Endothelial cell of umbilical vein (primary cell): ENCODE measurements at regions not wholly inside any gene's neighbourhood (a gene's known extent, or its start where the extent isn't known, plus 50 kb on each side); places are given as distances from the start of the nearest gene placed in this dataset.

ENCODE experiments used
- BruUV-seq: library from RNA; stranded (reverse); fragments of 400-500 nt; replicated peaks from 2 replicates; lab custom pipeline; 2021; lab: Mats Ljungman, UMichigan
- CTCF ChIA-PET: fragments of 300-600, 350-600 bp; sonication (Branson Sonifier 250); formaldehyde crosslinking; loops from one replicate; lab custom pipeline; 2021; ENCODE audit warnings: antibody characterized with exemption, inconsistent platforms; lab: Charles Lee
- POLR2A ChIA-PET: fragments of 300-600, 350-600 bp; sonication (Branson Sonifier 250); formaldehyde crosslinking; loops from one replicate; lab custom pipeline; 2021; ENCODE audit warnings: antibody characterized with exemption, inconsistent platforms; lab: Charles Lee
- DNase-seq: peaks from one replicate; pipeline ENCODE4 v3.0.0-alpha.2; 2011; ENCODE audit warnings: low read depth, low spot score
- FAIRE-seq: peaks from 2 replicates; lab custom pipeline; 2011; peaks lifted over from hg19 to GRCh38; lab: Jason Lieb, UNC
- H2AFZ ChIP-seq: 2 replicates; pipeline ENCODE4 v1.6.0; 2012; ENCODE audit warnings: low read depth, low read length, control low read depth, inconsistent platforms
- H3K27ac ChIP-seq: 2 replicates; pipeline ENCODE4 v1.5.1; 2011; ENCODE audit warnings: low read depth, mild to moderate bottlenecking, control low read depth, low read length, moderate library complexity; ENCODE audit not compliant: insufficient read depth
- H3K27me3 ChIP-seq, 2 experiments: 2 replicates each; pipeline versions ENCODE4 v1.6.0 to v1.6.1; 2011; ENCODE audit warnings: low read length in 2 of 2, mixed read lengths in 1 of 2; ENCODE audit not compliant: control insufficient read depth in 2 of 2, insufficient read depth in 2 of 2
- H3K36me3 ChIP-seq, 2 experiments: 2 replicates in 1 of 2; 3 replicates in 1 of 2; pipeline ENCODE4 v1.5.1; 2011; ENCODE audit warnings: low read length in 2 of 2, mild to moderate bottlenecking in 1 of 2, moderate library complexity in 1 of 2; ENCODE audit not compliant: control insufficient read depth in 2 of 2, insufficient read depth in 2 of 2; ENCODE audit errors: extremely low read depth in 1 of 2
- H3K4me1 ChIP-seq: 3 replicates; pipeline ENCODE4 v1.5.1; 2011; ENCODE audit warnings: mild to moderate bottlenecking, low read length; ENCODE audit not compliant: control insufficient read depth, insufficient read depth; ENCODE audit errors: extremely low read depth
- H3K4me2 ChIP-seq: 2 replicates; pipeline ENCODE4 v1.6.1; 2011; ENCODE audit warnings: low read length, control low read depth, mixed read lengths; ENCODE audit not compliant: insufficient read depth
- H3K4me3 ChIP-seq, 3 experiments: fragments of 200-600 bp in 1 of 3; sonication (generic), shearing (Covaris generic) in 1 of 3; replicated peaks in 1 of 3; 2 replicates each; pipeline ENCODE4 v1.5.1; 2011 to 2016; ENCODE audit warnings: control low read depth in 3 of 3, low read length in 3 of 3, mild to moderate bottlenecking in 2 of 3, inconsistent platforms in 1 of 3, low read depth in 1 of 3, moderate library complexity in 1 of 3; ENCODE audit not compliant: insufficient read depth in 1 of 3
- H3K79me2 ChIP-seq: 2 replicates; pipeline ENCODE4 v1.6.0; 2012; ENCODE audit warnings: low read length, inconsistent platforms; ENCODE audit not compliant: control insufficient read depth, insufficient read depth
- H3K9ac ChIP-seq: replicated peaks from 2 replicates; pipeline ENCODE3; 2011; ENCODE audit warnings: low read length, control low read depth; ENCODE audit not compliant: insufficient read depth; ENCODE audit errors: extremely low read depth
- H3K9me1 ChIP-seq: replicated peaks from 3 replicates; pipeline ENCODE4 v1.6.0; 2011; ENCODE audit warnings: mild to moderate bottlenecking, low read length; ENCODE audit not compliant: control insufficient read depth, insufficient read depth; ENCODE audit errors: extremely low read depth
- H3K9me3 ChIP-seq: replicated peaks from 2 replicates; pipeline ENCODE4 v1.5.1; 2012; ENCODE audit warnings: low read length, inconsistent platforms; ENCODE audit not compliant: control insufficient read depth, insufficient read depth
- H4K20me1 ChIP-seq: replicated peaks from 2 replicates; pipeline ENCODE3; 2011; ENCODE audit warnings: mild to moderate bottlenecking, low read length; ENCODE audit not compliant: control insufficient read depth, insufficient read depth; ENCODE audit errors: extremely low read depth
- EZH2 ChIP-seq: IDR thresholded peaks from 2 replicates; pipeline ENCODE4 v1.6.1; 2012; ENCODE audit warnings: borderline replicate concordance, low read depth, mild to moderate bottlenecking, moderate library complexity, low read length, inconsistent platforms; ENCODE audit not compliant: severe bottlenecking
- FOS ChIP-seq: IDR thresholded peaks from 2 replicates; pipeline ENCODE4 v1.6.1; 2011; ENCODE audit warnings: mild to moderate bottlenecking, low read length, moderate library complexity, borderline replicate concordance; ENCODE audit not compliant: insufficient read depth
- GATA2 ChIP-seq: IDR thresholded peaks from 2 replicates; pipeline ENCODE4 v1.7.0; 2011; ENCODE audit warnings: low read depth, mild to moderate bottlenecking, moderate library complexity, mixed read lengths, low read length; ENCODE audit not compliant: insufficient read length, insufficient read depth
- JUN ChIP-seq: IDR thresholded peaks from 2 replicates; pipeline ENCODE4 v1.6.1; 2011; ENCODE audit warnings: borderline replicate concordance, low read depth; ENCODE audit not compliant: insufficient read length, insufficient read depth
- MYC ChIP-seq: IDR thresholded peaks from one replicate; pipeline ENCODE4 v1.6.1; 2011; ENCODE audit warnings: mild to moderate bottlenecking, low read depth, low read length
- POLR2A ChIP-seq: IDR thresholded peaks from 2 replicates; pipeline ENCODE4 v1.6.1; 2012; ENCODE audit warnings: low read depth, mild to moderate bottlenecking, control low read depth, low read length
- POLR2AphosphoS5 ChIP-seq: IDR thresholded peaks from 2 replicates; pipeline ENCODE4 v1.6.1; 2012; ENCODE audit warnings: low read depth, mild to moderate bottlenecking, control low read depth, low read length, moderate library complexity; ENCODE audit not compliant: insufficient read depth
- dilution Hi-C: fragments of 300-500 bp; cut with MboI; formaldehyde crosslinking; loops from one replicate; pipeline ENCODE4 v1.15.0; 2019; ENCODE audit warnings: low sequenced_read_pairs; ENCODE audit not compliant: extremely low pct_ligation_motif_present
- intact Hi-C: fragments of 100-400 bp; cut with micrococcal nuclease; formaldehyde crosslinking; loops from one replicate; pipeline ENCODE4 v1.10.0; 2022
- TF ChIP-seq, protein P1 (sequence below): IDR thresholded peaks from 2 replicates; pipeline ENCODE4 v1.6.1; 2011; ENCODE audit not compliant: insufficient read depth, insufficient read length
- TF ChIP-seq, protein P2 (sequence below), 2 donors: IDR thresholded peaks; 1 replicate in 1 of 2; 2 replicates in 1 of 2; pipeline ENCODE4 v1.5.1; 2011; ENCODE audit warnings: low read length in 2 of 2, mild to moderate bottlenecking in 2 of 2, moderate library complexity in 2 of 2, control low read depth in 1 of 2, inconsistent platforms in 1 of 2, low read depth in 1 of 2; ENCODE audit not compliant: insufficient read depth in 1 of 2; ENCODE audit errors: extremely low read depth in 1 of 2

DNA sequence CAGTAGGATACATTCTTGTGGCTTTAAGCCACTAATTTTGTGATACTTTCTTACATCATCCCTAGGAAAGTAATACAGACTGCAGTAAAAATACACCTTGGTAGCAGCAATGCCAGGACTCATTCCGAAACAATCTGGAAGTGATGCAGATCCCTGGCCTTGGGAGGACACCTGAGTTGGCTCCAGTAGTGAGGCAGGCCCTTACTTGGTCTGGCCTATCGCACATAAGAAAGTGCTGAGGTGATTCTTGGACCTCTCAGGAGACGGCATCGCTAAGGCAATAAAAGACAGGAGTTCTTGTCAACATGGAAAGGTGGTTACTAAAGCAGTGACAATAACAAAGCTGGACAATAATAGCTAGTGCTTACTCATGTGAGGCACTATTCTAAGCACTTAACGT, 126.5 kb downstream of the SUCNR1 start:
- FAIRE-seq (no peak), DNase-seq (no peak)
- POLR2A ChIA-PET = no interaction called here
- Histone ChIP-seq H2AFZ (no peak overlapping the region), H3K9me1 (no peaks in the 10 kb centered on the region), H3K4me1 (no peaks in the 10 kb centered on the region), H3K4me3 (no peak overlapping the region), H3K27ac (no peak overlapping the region), H3K27me3 (no peaks in the 10 kb centered on the region), H3K79me2 (no peaks in the 10 kb centered on the region), H4K20me1 (no peaks in the 10 kb centered on the region), H3K4me2 (no peak overlapping the region), H3K36me3 (no peaks in the 10 kb centered on the region), H3K9ac (no peak overlapping the region), H3K9me3 (no peaks in the 10 kb centered on the region)
- no TSS peak for BruUV-seq
- intact Hi-C loops (no loop called here), dilution Hi-C loops (no loop called here)
- TF ChIP-seq, protein P1, sequence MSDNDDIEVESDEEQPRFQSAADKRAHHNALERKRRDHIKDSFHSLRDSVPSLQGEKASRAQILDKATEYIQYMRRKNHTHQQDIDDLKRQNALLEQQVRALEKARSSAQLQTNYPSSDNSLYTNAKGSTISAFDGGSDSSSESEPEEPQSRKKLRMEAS = no peak
- TF ChIP-seq POLR2AphosphoS5 (no peak), MYC (no peak), GATA2 (no peak), JUN (no peak)
- CTCF ChIA-PET = interaction anchor here (0.8 to 1.4 kb wide), 2 partner anchors 12 to 21 kb away, joined by 3 to 4 read pairs; no protein-coding TSS in a partner anchor

DNA sequence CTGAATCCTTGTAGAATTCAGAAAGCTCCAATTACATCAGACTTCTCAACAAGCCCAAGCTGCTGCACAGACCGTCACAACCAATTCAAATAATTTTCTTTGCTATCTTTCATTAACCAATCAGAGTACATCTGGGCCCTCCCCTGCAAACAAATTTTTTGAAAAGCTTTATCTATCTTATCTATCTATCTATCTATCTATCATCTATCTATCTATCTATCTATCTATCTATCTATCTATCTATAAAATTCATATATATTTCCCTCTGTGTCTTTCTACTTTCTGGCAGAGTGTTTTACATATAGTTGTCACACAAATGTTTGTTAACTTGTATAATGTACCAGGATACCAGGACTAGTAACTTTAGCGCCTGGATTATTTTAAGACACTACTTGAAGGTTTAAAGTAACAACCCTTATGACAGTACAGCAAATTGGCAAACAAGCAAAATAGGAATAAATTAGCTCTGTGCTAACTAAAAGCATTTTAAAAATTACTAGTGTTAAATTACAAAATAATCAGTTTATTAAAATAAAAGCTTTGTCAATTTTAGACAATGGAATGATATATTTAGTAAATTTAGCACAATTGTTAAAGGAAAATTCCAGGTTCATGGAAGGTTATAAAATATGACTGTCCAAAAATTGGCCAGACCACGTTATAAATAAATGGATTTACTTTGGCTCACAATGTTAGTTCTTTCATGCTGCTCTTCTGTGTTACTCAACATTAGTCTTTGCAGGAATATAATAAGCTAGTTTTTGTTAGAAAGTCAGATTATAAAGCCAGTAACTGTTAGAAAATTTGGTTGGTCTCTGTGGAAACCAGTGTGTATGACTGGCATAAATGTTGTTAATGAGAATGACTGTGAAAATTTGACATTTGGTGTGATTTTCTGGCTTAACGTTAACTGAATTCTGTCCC, 138.6 kb downstream of the SUCNR1 start:
- TF ChIP-seq, protein P2, sequence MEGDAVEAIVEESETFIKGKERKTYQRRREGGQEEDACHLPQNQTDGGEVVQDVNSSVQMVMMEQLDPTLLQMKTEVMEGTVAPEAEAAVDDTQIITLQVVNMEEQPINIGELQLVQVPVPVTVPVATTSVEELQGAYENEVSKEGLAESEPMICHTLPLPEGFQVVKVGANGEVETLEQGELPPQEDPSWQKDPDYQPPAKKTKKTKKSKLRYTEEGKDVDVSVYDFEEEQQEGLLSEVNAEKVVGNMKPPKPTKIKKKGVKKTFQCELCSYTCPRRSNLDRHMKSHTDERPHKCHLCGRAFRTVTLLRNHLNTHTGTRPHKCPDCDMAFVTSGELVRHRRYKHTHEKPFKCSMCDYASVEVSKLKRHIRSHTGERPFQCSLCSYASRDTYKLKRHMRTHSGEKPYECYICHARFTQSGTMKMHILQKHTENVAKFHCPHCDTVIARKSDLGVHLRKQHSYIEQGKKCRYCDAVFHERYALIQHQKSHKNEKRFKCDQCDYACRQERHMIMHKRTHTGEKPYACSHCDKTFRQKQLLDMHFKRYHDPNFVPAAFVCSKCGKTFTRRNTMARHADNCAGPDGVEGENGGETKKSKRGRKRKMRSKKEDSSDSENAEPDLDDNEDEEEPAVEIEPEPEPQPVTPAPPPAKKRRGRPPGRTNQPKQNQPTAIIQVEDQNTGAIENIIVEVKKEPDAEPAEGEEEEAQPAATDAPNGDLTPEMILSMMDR (IDR thresholded peaks at IDR 0.05; ENCODE audit: extremely low read depth in 1 of 2, insufficient read depth in 1 of 2, low read depth in 1 of 2, low read length in 2 of 2) = no peak
- TF ChIP-seq MYC (no peak), POLR2A (no peak), GATA2 (no peak), JUN (no peak), POLR2AphosphoS5 (no peak), EZH2 (no peak), FOS (no peak)
- TF ChIP-seq, protein P1 = no peak
- no peak overlapping the region for H3K4me2 ChIP-seq
- no peak overlapping the region for H3K9ac ChIP-seq
- intact Hi-C loops (no loop called here), dilution Hi-C loops (no loop called here)
- no TSS peak for BruUV-seq
- H3K36me3 ChIP-seq = no peaks in the 10 kb centered on the region
- no peak overlapping the region for H3K27ac ChIP-seq
- no peaks in the 10 kb centered on the region for H3K4me1 ChIP-seq
- no peaks in the 10 kb centered on the region for H3K79me2 ChIP-seq
- H2AFZ ChIP-seq = no peak overlapping the region
- no peaks in the 10 kb centered on the region for H4K20me1 ChIP-seq
- H3K27me3 ChIP-seq = no peaks in the 10 kb centered on the region
- no peak for DNase-seq
- no peaks in the 10 kb centered on the region for H3K9me3 ChIP-seq
- POLR2A ChIA-PET = no interaction called here
- no peak for FAIRE-seq
- CTCF ChIA-PET = interaction anchor here (0.6 to 1.7 kb wide), 5 partner anchors 9 to 36 kb away, joined by 3 to 6 read pairs (median 3); no protein-coding TSS in a partner anchor
- H3K9me1 ChIP-seq = no peaks in the 10 kb centered on the region
- H3K4me3 ChIP-seq = no peak overlapping the region
